SJSA1 (cell line): ENCODE measurements at regions not wholly inside any gene's neighbourhood (a gene's known extent, or its start where the extent isn't known, plus 50 kb on each side); places are given as distances from the start of the nearest gene placed in this dataset.
"Not testable (repeated sequence)": the region's sequence is repeated elsewhere in the genome, so short reads cannot be mapped to it uniquely, and the experiment has no call there.

Experiments
- DNase-seq, 2 experiments: peaks; one replicate each; pipeline ENCODE4 v3.0.0-alpha.2; 2015 to 2020; ENCODE audit warnings: low spot score in 2 of 2, low read depth in 1 of 2
- H3K27ac ChIP-seq: fragments of 250-450 bp; sonication (Bioruptor Pico); 2 replicates; pipeline ENCODE4 v1.5.1; 2020; ENCODE audit warnings: mild to moderate bottlenecking, moderate library complexity
- H3K27me3 ChIP-seq: fragments of 250-450 bp; sonication (Bioruptor Pico); replicated peaks from 2 replicates; pipeline ENCODE4 v1.5.1; 2020; ENCODE audit warnings: mild to moderate bottlenecking, moderate library complexity
- H3K36me3 ChIP-seq: fragments of 250-450 bp; sonication (Bioruptor Pico); 2 replicates; pipeline ENCODE4 v1.5.1; 2020; ENCODE audit warnings: mild to moderate bottlenecking
- H3K4me1 ChIP-seq: fragments of 250-450 bp; sonication (Bioruptor Pico); replicated peaks from 2 replicates; pipeline ENCODE4 v1.6.1; 2021; ENCODE audit warnings: mild to moderate bottlenecking
- H3K4me3 ChIP-seq: fragments of 250-450 bp; sonication (Bioruptor Pico); 2 replicates; pipeline ENCODE4 v1.5.1; 2020; ENCODE audit warnings: mild to moderate bottlenecking
- H3K9me3 ChIP-seq: fragments of 250-450 bp; sonication (Bioruptor Pico); replicated peaks from 2 replicates; pipeline ENCODE4 v1.5.1; 2020; ENCODE audit warnings: mild to moderate bottlenecking

- no peaks in the 10 kb centered on the region for H3K4me1 ChIP-seq
- no peaks in the 10 kb centered on the region for H3K9me3 ChIP-seq
- no peak for DNase-seq
- no peak overlapping the region for H3K4me3 ChIP-seq
- no peaks in the 10 kb centered on the region for H3K27me3 ChIP-seq
- H3K36me3 ChIP-seq: no peaks in the 10 kb centered on the region
- no peak overlapping the region for H3K27ac ChIP-seq
Measured at GRCh38 chr7:42673951-42674350, 237.9 kb downstream of the C7orf25 start.

GRCh38 chr7:42672339-42672999 lies 239.4 kb downstream of the C7orf25 start:
- Histone ChIP-seq H3K4me1 (no peaks in the 10 kb centered on the region), H3K27ac (no peak overlapping the region), H3K9me3 (no peaks in the 10 kb centered on the region), H3K36me3 (no peaks in the 10 kb centered on the region), H3K27me3 (no peaks in the 10 kb centered on the region), H3K4me3 (no peak overlapping the region)
- DNase-seq: no peak

GRCh38 chr7:42671627-42672026 lies 240.2 kb downstream of the C7orf25 start:
- Histone ChIP-seq H3K36me3 (no peaks in the 10 kb centered on the region), H3K4me3 (no peak overlapping the region), H3K27me3 (no peaks in the 10 kb centered on the region), H3K4me1 (no peaks in the 10 kb centered on the region), H3K27ac (no peak overlapping the region), H3K9me3 (peaks cover 5% of the 10 kb centered on the region; the same call in 1 of the 2 replicates)
- DNase-seq: no peak

- H3K4me3 ChIP-seq: no peak overlapping the region
- H3K27ac ChIP-seq: no peak overlapping the region
- H3K27me3 ChIP-seq: no peaks in the 10 kb centered on the region
- DNase-seq: no peak
- H3K36me3 ChIP-seq: no peaks in the 10 kb centered on the region
- no peaks in the 10 kb centered on the region for H3K4me1 ChIP-seq
- peaks cover 5% of the 10 kb centered on the region for H3K9me3 ChIP-seq
Measured at GRCh38 chr7:42666994-42667393, 244.9 kb downstream of the C7orf25 start.

GRCh38 chr7:42662862-42663261 lies 249.0 kb downstream of the C7orf25 start:
- H3K4me1 ChIP-seq: no peaks in the 10 kb centered on the region
- DNase-seq: no peak
- H3K27ac ChIP-seq: no peak overlapping the region
- no peaks in the 10 kb centered on the region for H3K36me3 ChIP-seq
- H3K27me3 ChIP-seq: no peaks in the 10 kb centered on the region
- H3K9me3 ChIP-seq: peaks cover 5% of the 10 kb centered on the region
- H3K4me3 ChIP-seq: no peak overlapping the region

- Histone ChIP-seq H3K4me1 (no peaks in the 10 kb centered on the region), H3K4me3 (no peak overlapping the region), H3K36me3 (no peaks in the 10 kb centered on the region), H3K27me3 (no peaks in the 10 kb centered on the region), H3K9me3 (no peaks in the 10 kb centered on the region; the same call in 1 of the 2 replicates), H3K27ac (no peak overlapping the region)
- no peak for DNase-seq
Measured at GRCh38 chr7:42661312-42661711, 250.6 kb downstream of the C7orf25 start.

GRCh38 chr7:42650701-42651100 lies 261.2 kb downstream of the C7orf25 start:
- H3K36me3 ChIP-seq: no peaks in the 10 kb centered on the region
- no peaks in the 10 kb centered on the region for H3K9me3 ChIP-seq
- no peak for DNase-seq
- no peaks in the 10 kb centered on the region for H3K27me3 ChIP-seq
- no peak overlapping the region for H3K4me3 ChIP-seq
- H3K4me1 ChIP-seq: no peaks in the 10 kb centered on the region
- no peak overlapping the region for H3K27ac ChIP-seq

- Histone ChIP-seq H3K4me3 (no peak overlapping the region), H3K27ac (no peak overlapping the region), H3K27me3 (no peaks in the 10 kb centered on the region), H3K9me3 (no peaks in the 10 kb centered on the region), H3K4me1 (no peaks in the 10 kb centered on the region), H3K36me3 (no peaks in the 10 kb centered on the region)
- no peak for DNase-seq
Measured at GRCh38 chr7:42650171-42650570, 261.7 kb downstream of the C7orf25 start.

GRCh38 chr7:42645906-42646305 lies 266.0 kb downstream of the C7orf25 start:
- no peaks in the 10 kb centered on the region for H3K9me3 ChIP-seq
- H3K27me3 ChIP-seq: no peaks in the 10 kb centered on the region
- H3K4me1 ChIP-seq: no peaks in the 10 kb centered on the region
- H3K4me3 ChIP-seq: no peak overlapping the region
- no peak for DNase-seq
- no peaks in the 10 kb centered on the region for H3K36me3 ChIP-seq
- no peak overlapping the region for H3K27ac ChIP-seq

GRCh38 chr7:42642699-42643098 lies 269.2 kb downstream of the C7orf25 start:
- Histone ChIP-seq H3K9me3 (no peaks in the 10 kb centered on the region), H3K27ac (no peak overlapping the region), H3K4me3 (no peak overlapping the region), H3K4me1 (no peaks in the 10 kb centered on the region), H3K27me3 (no peaks in the 10 kb centered on the region), H3K36me3 (no peaks in the 10 kb centered on the region)
- DNase-seq: no peak

- Histone ChIP-seq H3K27me3 (no peaks in the 10 kb centered on the region), H3K27ac (no peak overlapping the region), H3K4me1 (no peaks in the 10 kb centered on the region), H3K4me3 (no peak overlapping the region), H3K36me3 (no peaks in the 10 kb centered on the region), H3K9me3 (no peaks in the 10 kb centered on the region)
- no peak for DNase-seq
Measured at GRCh38 chr7:42639930-42640329, 271.9 kb downstream of the C7orf25 start.

GRCh38 chr7:42636380-42636779 lies 275.5 kb downstream of the C7orf25 start:
- H3K4me3 ChIP-seq, H3K4me1 ChIP-seq, H3K9me3 ChIP-seq, H3K36me3 ChIP-seq, H3K27me3 ChIP-seq, H3K27ac ChIP-seq, DNase-seq: not testable (repeated sequence)

GRCh38 chr7:42628054-42628453 lies 283.8 kb downstream of the C7orf25 start:
- Histone ChIP-seq H3K9me3 (no peaks in the 10 kb centered on the region), H3K27ac (no peak overlapping the region), H3K4me1 (no peaks in the 10 kb centered on the region), H3K4me3 (no peak overlapping the region), H3K36me3 (no peaks in the 10 kb centered on the region), H3K27me3 (no peaks in the 10 kb centered on the region)
- DNase-seq: no peak

GRCh38 chr7:42627626-42628025 lies 284.2 kb downstream of the C7orf25 start:
- Histone ChIP-seq H3K27me3 (no peaks in the 10 kb centered on the region), H3K36me3 (no peaks in the 10 kb centered on the region), H3K27ac (no peak overlapping the region), H3K4me3 (no peak overlapping the region), H3K9me3 (no peaks in the 10 kb centered on the region), H3K4me1 (no peaks in the 10 kb centered on the region)
- no peak for DNase-seq

- Histone ChIP-seq H3K9me3 (no peaks in the 10 kb centered on the region), H3K4me3 (no peak overlapping the region), H3K27ac (no peak overlapping the region), H3K4me1 (no peaks in the 10 kb centered on the region), H3K27me3 (no peaks in the 10 kb centered on the region), H3K36me3 (no peaks in the 10 kb centered on the region)
- no peak for DNase-seq
Measured at GRCh38 chr7:42627101-42627500, 284.8 kb downstream of the C7orf25 start.
